Sigmoid colon (tissue), 4 donors: ENCODE measurements at regions not wholly inside any gene's neighbourhood (a gene's known extent, or its start where the extent isn't known, plus 50 kb on each side); places are given as distances from the start of the nearest gene placed in this dataset.

Source experiments
- POLR2AphosphoS5 ChIP-seq, 4 donors: sonication (generic); formaldehyde crosslinking; IDR thresholded peaks; one replicate each; pipeline ENCODE4 v1.6.1; 2017; ENCODE audit warnings: antibody characterized with exemption in 4 of 4
- TF ChIP-seq, protein P1 (sequence below), 4 experiments: fragments of 450-650 bp in 3 of 4; fragments of 200-600 bp in 1 of 4; IDR thresholded peaks; one replicate each; pipeline ENCODE4 v1.5.1; 2016 to 2019; ENCODE audit warnings: antibody characterized with exemption in 4 of 4, mild to moderate bottlenecking in 3 of 4, moderate library complexity in 2 of 4

DNA sequence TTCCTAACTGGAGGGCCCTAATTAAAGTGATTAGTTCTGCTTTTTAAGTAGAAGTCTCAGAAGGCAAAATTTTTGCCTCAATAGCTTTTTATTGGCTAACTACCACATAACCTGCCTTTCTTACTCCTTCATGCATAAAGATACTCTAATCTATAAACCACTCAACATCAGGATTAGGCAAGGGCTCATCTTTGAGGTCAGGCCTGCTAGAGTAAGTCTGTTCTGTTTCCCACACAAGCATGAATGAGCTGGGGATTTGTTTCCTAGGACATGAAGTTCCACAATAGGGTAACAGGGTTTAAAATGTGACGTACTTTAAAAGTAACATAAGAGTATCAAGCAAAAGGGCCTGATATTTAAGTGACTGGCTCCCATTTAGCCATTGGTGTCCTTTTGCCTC, 522.7 kb upstream of the TYRP1 start:
- TF ChIP-seq, protein P1, sequence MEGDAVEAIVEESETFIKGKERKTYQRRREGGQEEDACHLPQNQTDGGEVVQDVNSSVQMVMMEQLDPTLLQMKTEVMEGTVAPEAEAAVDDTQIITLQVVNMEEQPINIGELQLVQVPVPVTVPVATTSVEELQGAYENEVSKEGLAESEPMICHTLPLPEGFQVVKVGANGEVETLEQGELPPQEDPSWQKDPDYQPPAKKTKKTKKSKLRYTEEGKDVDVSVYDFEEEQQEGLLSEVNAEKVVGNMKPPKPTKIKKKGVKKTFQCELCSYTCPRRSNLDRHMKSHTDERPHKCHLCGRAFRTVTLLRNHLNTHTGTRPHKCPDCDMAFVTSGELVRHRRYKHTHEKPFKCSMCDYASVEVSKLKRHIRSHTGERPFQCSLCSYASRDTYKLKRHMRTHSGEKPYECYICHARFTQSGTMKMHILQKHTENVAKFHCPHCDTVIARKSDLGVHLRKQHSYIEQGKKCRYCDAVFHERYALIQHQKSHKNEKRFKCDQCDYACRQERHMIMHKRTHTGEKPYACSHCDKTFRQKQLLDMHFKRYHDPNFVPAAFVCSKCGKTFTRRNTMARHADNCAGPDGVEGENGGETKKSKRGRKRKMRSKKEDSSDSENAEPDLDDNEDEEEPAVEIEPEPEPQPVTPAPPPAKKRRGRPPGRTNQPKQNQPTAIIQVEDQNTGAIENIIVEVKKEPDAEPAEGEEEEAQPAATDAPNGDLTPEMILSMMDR (IDR thresholded peaks at IDR 0.05): no peak
- no peak for TF ChIP-seq POLR2AphosphoS5 (IDR thresholded peaks at IDR 0.05)
